ENCODE measurements at regions not wholly inside any gene's neighbourhood (a gene's known extent, or its start where the extent isn't known, plus 50 kb on each side); places are given as distances from the start of the nearest gene placed in this dataset.

DNA sequence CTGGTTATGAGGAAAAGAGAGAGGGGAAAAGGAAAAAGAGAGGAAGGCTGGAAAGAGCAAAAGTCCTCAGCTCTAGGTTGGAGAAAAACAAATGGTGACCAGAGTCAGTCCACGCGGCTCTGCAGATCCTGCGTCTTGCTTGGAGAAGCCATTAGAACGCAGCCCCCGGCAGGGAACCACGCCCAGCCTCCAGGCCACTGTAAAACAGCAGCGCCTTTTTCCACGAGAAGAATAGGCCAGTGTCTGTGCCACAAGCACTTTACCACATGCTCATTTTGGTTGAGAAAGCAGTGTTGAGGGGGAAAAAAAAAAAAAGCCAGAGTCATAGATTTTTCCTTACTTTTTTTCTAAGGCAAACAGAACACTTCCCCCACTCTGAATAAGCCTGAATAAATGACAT lies 846.9 kb upstream of the ADAMTS5 start:
- TF ChIP-seq, protein P1, sequence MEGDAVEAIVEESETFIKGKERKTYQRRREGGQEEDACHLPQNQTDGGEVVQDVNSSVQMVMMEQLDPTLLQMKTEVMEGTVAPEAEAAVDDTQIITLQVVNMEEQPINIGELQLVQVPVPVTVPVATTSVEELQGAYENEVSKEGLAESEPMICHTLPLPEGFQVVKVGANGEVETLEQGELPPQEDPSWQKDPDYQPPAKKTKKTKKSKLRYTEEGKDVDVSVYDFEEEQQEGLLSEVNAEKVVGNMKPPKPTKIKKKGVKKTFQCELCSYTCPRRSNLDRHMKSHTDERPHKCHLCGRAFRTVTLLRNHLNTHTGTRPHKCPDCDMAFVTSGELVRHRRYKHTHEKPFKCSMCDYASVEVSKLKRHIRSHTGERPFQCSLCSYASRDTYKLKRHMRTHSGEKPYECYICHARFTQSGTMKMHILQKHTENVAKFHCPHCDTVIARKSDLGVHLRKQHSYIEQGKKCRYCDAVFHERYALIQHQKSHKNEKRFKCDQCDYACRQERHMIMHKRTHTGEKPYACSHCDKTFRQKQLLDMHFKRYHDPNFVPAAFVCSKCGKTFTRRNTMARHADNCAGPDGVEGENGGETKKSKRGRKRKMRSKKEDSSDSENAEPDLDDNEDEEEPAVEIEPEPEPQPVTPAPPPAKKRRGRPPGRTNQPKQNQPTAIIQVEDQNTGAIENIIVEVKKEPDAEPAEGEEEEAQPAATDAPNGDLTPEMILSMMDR (IDR thresholded peaks at IDR 0.05; ENCODE audit: insufficient read depth, low read length, poor library complexity, severe bottlenecking): no peak
- no peak for TF ChIP-seq EZH2phosphoT487 (conservative IDR thresholded peaks at IDR 0.05; ENCODE audit: low read length)
